ENCODE measurements at regions not wholly inside any gene's neighbourhood (a gene's known extent, or its start where the extent isn't known, plus 50 kb on each side); places are given as distances from the start of the nearest gene placed in this dataset.

DNA sequence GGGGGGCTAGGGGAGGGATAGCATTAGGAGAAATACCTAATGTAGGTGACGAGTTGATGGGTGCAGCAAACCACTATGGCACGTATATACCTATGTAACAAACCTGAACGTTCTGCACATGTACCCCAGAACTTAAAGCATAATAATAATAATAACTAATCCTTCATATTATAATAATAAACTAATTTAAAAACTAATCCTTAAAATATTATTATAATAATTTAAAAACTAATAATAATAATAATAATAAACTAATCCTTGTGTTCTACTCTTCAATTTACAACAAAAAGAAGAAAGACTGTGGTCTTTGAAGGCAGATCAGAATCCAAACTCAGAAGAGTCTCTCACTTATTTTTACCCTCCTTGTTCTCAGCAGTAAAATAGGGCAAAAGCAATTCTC lies 774.9 kb downstream of the CDH8 start:
- TF ChIP-seq, protein P1, sequence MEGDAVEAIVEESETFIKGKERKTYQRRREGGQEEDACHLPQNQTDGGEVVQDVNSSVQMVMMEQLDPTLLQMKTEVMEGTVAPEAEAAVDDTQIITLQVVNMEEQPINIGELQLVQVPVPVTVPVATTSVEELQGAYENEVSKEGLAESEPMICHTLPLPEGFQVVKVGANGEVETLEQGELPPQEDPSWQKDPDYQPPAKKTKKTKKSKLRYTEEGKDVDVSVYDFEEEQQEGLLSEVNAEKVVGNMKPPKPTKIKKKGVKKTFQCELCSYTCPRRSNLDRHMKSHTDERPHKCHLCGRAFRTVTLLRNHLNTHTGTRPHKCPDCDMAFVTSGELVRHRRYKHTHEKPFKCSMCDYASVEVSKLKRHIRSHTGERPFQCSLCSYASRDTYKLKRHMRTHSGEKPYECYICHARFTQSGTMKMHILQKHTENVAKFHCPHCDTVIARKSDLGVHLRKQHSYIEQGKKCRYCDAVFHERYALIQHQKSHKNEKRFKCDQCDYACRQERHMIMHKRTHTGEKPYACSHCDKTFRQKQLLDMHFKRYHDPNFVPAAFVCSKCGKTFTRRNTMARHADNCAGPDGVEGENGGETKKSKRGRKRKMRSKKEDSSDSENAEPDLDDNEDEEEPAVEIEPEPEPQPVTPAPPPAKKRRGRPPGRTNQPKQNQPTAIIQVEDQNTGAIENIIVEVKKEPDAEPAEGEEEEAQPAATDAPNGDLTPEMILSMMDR (IDR thresholded peaks at IDR 0.05; ENCODE audit: insufficient read depth, low read length, poor library complexity, severe bottlenecking), result no peak
- no peak for TF ChIP-seq EZH2phosphoT487 (conservative IDR thresholded peaks at IDR 0.05; ENCODE audit: low read length)

All from SU-DHL-6 (cell line).